Nephron (organoid): ENCODE measurements at regions not wholly inside any gene's neighbourhood (a gene's known extent, or its start where the extent isn't known, plus 50 kb on each side); places are given as distances from the start of the nearest gene placed in this dataset.

ENCODE experiments used
- H3K27ac Mint-ChIP-seq, 3 experiments: 2 replicates each; pipeline ENCODE4 v1.8.0; 2020; ENCODE audit warnings: mixed read lengths in 3 of 3, mild to moderate bottlenecking in 2 of 3, moderate library complexity in 1 of 3
- H3K27me3 Mint-ChIP-seq: 2 replicates; pipeline ENCODE4 v1.8.0; 2021; ENCODE audit warnings: low read depth, mild to moderate bottlenecking, moderate library complexity, mixed read lengths
- H3K36me3 Mint-ChIP-seq: 2 replicates; pipeline ENCODE4 v1.8.0; 2020; ENCODE audit warnings: low read depth, mixed read lengths
- H3K4me1 Mint-ChIP-seq: 2 replicates; pipeline ENCODE4 v1.8.0; 2020; ENCODE audit warnings: mixed read lengths
- H3K4me3 Mint-ChIP-seq, 3 experiments: 2 replicates each; pipeline ENCODE4 v1.8.0; 2020; ENCODE audit warnings: mild to moderate bottlenecking in 3 of 3, mixed read lengths in 3 of 3, moderate library complexity in 2 of 3
- H3K9me3 Mint-ChIP-seq: 2 replicates; pipeline ENCODE4 v1.8.0; 2020; ENCODE audit warnings: mixed read lengths
- CTCF ChIP-seq, 3 experiments: fragments of 200-600 bp; sonication (generic); IDR thresholded peaks; one replicate each; pipeline ENCODE4 v1.5.0; 2021; ENCODE audit warnings: antibody characterized with exemption in 3 of 3; ENCODE audit not compliant: unreplicated experiment in 3 of 3

DNA sequence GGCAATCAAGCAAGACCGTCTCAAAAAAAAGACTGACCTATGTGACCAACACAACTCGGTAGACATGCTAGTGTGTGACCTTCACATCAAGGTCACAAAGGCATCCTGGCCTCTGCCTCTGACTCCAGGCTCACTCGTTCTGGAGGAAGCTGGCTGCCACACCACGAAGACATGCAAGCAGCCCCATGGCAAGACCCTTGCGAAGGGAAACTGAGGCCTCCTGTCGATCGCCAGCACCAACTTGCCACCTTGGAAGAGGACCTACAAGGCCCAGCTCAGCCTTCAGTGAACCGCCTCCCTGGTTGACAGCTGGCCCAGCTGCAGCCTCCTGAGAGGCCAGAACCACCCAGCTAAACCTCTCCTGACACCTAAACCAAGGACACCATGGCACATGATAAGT, 79.3 kb upstream of the ASAP2 start:
- peaks cover 3% of the 10 kb centered on the region for H3K36me3 Mint-ChIP-seq
- H3K4me1 Mint-ChIP-seq: peaks cover 5% of the 10 kb centered on the region
- peaks cover 7% of the 10 kb centered on the region for H3K27me3 Mint-ChIP-seq

DNA sequence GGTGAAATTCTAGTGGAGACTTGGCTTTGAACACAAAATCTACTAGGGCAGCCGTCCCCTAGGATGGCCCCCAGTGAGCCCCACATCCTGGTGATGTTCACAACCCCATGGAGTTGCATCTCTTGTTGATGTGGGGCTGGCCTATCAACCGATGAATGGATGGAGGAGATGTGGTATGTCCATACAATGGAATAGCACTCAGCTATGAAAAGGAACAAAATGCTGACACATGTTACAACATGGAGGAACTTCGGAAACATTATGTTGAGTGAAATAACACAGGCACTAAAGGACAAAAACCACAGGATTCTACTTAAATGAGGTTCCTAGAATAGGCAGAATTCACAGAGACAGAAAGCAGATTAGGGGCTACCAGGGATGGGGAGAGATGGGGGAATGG, 80.1 kb upstream of the ASAP2 start:
- no peak overlapping the region for H3K4me3 Mint-ChIP-seq
- TF ChIP-seq CTCF (IDR thresholded peaks at IDR 0.05; ENCODE audit: unreplicated experiment in 3 of 3): no peak
- peaks cover 5% of the 10 kb centered on the region for H3K4me1 Mint-ChIP-seq
- peaks cover 14% of the 10 kb centered on the region for H3K27me3 Mint-ChIP-seq
- peaks cover 15% of the 10 kb centered on the region for H3K9me3 Mint-ChIP-seq
- peaks cover 3% of the 10 kb centered on the region for H3K36me3 Mint-ChIP-seq
- no peak overlapping the region for H3K27ac Mint-ChIP-seq

More for the DNA sequence above, 79.3 kb upstream of the ASAP2 start:
- Mint-ChIP-seq H3K27ac (no peak overlapping the region), H3K4me3 (no peak overlapping the region), H3K9me3 (peaks cover 15% of the 10 kb centered on the region)
- TF ChIP-seq CTCF (IDR thresholded peaks at IDR 0.05; ENCODE audit: unreplicated experiment in 3 of 3): no peak

- peaks cover 5% of the 10 kb centered on the region for H3K4me1 Mint-ChIP-seq
- H3K27me3 Mint-ChIP-seq: peaks cover 14% of the 10 kb centered on the region
- TF ChIP-seq CTCF (IDR thresholded peaks at IDR 0.05; ENCODE audit: unreplicated experiment in 3 of 3): no peak
- H3K27ac Mint-ChIP-seq: no peak overlapping the region
- H3K9me3 Mint-ChIP-seq: peaks cover 13% of the 10 kb centered on the region
- H3K4me3 Mint-ChIP-seq: no peak overlapping the region
- H3K36me3 Mint-ChIP-seq: peaks cover 3% of the 10 kb centered on the region
Observed at GRCh38 chr2:9124231-9124741, 82.3 kb upstream of the ASAP2 start.

DNA sequence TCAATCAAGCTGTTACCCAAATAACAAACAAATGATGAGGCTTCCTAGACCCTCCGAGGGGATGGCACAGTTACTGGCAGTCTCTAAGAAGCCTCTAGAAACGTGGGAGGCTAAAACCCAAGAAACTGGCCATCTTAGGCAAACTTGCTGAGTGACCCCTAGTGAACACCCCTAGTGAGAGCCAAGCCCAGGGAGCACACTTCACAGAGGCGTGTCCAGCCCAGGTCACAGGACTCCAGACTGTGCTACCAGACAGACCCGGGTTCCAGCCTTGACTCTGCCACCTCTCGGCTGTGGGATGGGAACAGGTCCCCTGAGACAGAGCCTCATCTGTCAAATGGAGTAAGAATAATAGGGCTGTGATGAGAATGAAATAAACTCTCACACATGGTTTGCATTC, 83.5 kb upstream of the ASAP2 start:
- Mint-ChIP-seq H3K36me3 (peaks cover 3% of the 10 kb centered on the region), H3K27ac (no peak overlapping the region), H3K4me3 (no peak overlapping the region), H3K9me3 (peaks cover 9% of the 10 kb centered on the region), H3K4me1 (peaks cover 5% of the 10 kb centered on the region), H3K27me3 (peaks cover 14% of the 10 kb centered on the region)
- no peak for TF ChIP-seq CTCF (IDR thresholded peaks at IDR 0.05; ENCODE audit: unreplicated experiment in 3 of 3)

GRCh38 chr2:9122367-9122766, 84.2 kb upstream of the ASAP2 start:
- Mint-ChIP-seq H3K9me3 (peaks cover 9% of the 10 kb centered on the region), H3K36me3 (peaks cover 3% of the 10 kb centered on the region), H3K27me3 (peaks cover 14% of the 10 kb centered on the region), H3K4me1 (peaks cover 5% of the 10 kb centered on the region), H3K27ac (no peak overlapping the region), H3K4me3 (no peak overlapping the region)
- TF ChIP-seq CTCF (IDR thresholded peaks at IDR 0.05; ENCODE audit: unreplicated experiment in 3 of 3): no peak

DNA sequence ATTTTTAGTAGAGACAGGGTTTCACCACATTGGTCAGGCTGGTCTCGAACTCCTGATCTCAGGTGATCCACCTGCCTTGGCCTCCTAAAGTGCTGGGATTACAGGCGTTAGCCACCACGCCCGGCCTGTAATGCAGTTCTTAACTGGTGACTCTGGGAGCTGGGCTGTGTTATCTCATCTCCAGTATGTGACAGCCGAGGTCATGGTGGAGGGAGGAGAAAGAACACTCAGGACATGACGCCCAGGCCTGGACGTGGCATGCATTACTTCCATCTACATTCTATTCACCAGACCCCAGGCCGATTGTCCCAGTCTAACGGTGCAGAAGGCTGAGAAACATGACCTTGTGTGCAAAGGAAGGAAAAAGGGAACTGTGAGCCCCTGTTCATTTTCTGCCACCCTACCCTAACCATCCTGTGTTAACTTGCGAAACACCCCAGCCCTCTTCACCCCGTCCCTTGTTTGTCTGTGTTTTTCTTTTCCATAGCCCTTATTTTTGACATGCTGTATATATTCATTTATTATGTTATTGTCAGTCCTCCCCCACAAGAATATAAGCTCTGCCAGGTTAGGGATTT, 88.1 kb upstream of the ASAP2 start:
- H3K4me1 Mint-ChIP-seq: no peaks in the 10 kb centered on the region
- no peak for TF ChIP-seq CTCF (IDR thresholded peaks at IDR 0.05; ENCODE audit: unreplicated experiment in 3 of 3)

More for the DNA sequence above, 88.1 kb upstream of the ASAP2 start:
- no peak overlapping the region for H3K4me3 Mint-ChIP-seq
- no peaks in the 10 kb centered on the region for H3K36me3 Mint-ChIP-seq
- H3K9me3 Mint-ChIP-seq: no peaks in the 10 kb centered on the region
- peaks cover 8% of the 10 kb centered on the region for H3K27me3 Mint-ChIP-seq
- no peak overlapping the region for H3K27ac Mint-ChIP-seq
